H1 (cell line): ENCODE measurements at regions not wholly inside any gene's neighbourhood (a gene's known extent, or its start where the extent isn't known, plus 50 kb on each side); places are given as distances from the start of the nearest gene placed in this dataset.

Experiments used
- CTCF ChIA-PET: fragments of 300-600 bp; sonication (Branson Sonifier 250); formaldehyde crosslinking; loops from one replicate; lab custom pipeline; 2021; ENCODE audit not compliant: partially characterized antibody; lab: Charles Lee
- POLR2A ChIA-PET: fragments of 300-600 bp; sonication (Branson Sonifier 250); formaldehyde crosslinking; loops from one replicate; lab custom pipeline; 2021; ENCODE audit warnings: inconsistent platforms; ENCODE audit not compliant: partially characterized antibody; lab: Charles Lee
- DNase-seq, 2 experiments: peaks; one replicate each; pipeline versions ENCODE4 v3.0.0 to v3.0.0-alpha.2; 2010 to 2022; ENCODE audit warnings: low spot score in 2 of 2, low read depth in 1 of 2, mixed read lengths in 1 of 2
- FAIRE-seq: peaks from 2 replicates; lab custom pipeline; 2011; peaks lifted over from hg19 to GRCh38; lab: Jason Lieb, UNC
- H2AFZ ChIP-seq: 2 replicates; pipeline ENCODE4 v1.8.1; 2012; ENCODE audit warnings: low read length, inconsistent platforms
- H2AK5ac ChIP-seq: 2 replicates; pipeline ENCODE4 v1.6.1; 2013; ENCODE audit warnings: low read depth, low read length
- H2BK120ac ChIP-seq: replicated peaks from 2 replicates; pipeline ENCODE3; 2013; ENCODE audit warnings: low read depth, low read length, inconsistent platforms
- H2BK12ac ChIP-seq: 2 replicates; pipeline ENCODE4 v1.6.1; 2013; ENCODE audit warnings: low read depth, low read length
- H2BK15ac ChIP-seq: 2 replicates; pipeline ENCODE4 v1.6.1; 2013; ENCODE audit warnings: low read length
- H2BK20ac ChIP-seq: 2 replicates; pipeline ENCODE4 v1.6.1; 2013; ENCODE audit warnings: low read length
- H2BK5ac ChIP-seq: 2 replicates; pipeline ENCODE4 v1.6.1; 2013; ENCODE audit warnings: low read depth, low read length
- H3K14ac ChIP-seq: 2 replicates; pipeline ENCODE4 v1.6.1; 2013; ENCODE audit warnings: inconsistent platforms; ENCODE audit not compliant: insufficient read length
- H3K18ac ChIP-seq: 2 replicates; pipeline ENCODE4 v1.6.1; 2013; ENCODE audit warnings: low read length; ENCODE audit errors: extremely low read depth
- H3K23ac ChIP-seq: 2 replicates; pipeline ENCODE4 v1.6.1; 2013; ENCODE audit warnings: inconsistent platforms; ENCODE audit not compliant: insufficient read length
- H3K23me2 ChIP-seq: 2 replicates; pipeline ENCODE4 v1.6.1; 2013; ENCODE audit warnings: low read depth, low read length
- H3K27ac ChIP-seq: 2 replicates; pipeline ENCODE4 v1.6.1; 2011; ENCODE audit warnings: low read depth, low read length, inconsistent platforms
- H3K27me3 ChIP-seq, 4 experiments: replicated peaks in 1 of 4; 1 replicate in 1 of 4; 2 replicates in 3 of 4; pipeline versions ENCODE4 v1.6.1 to v1.8.1; 2011 to 2013; ENCODE audit warnings: low read length in 3 of 4, mild to moderate bottlenecking in 3 of 4, inconsistent platforms in 2 of 4, mixed read lengths in 2 of 4, moderate library complexity in 1 of 4; ENCODE audit not compliant: control insufficient read depth in 3 of 4, insufficient read depth in 3 of 4; ENCODE audit errors: extremely low read depth in 1 of 4
- H3K36me3 ChIP-seq, 4 experiments: 2 replicates each; pipeline versions ENCODE4 v1.6.1 to v1.8.1; 2011 to 2013; ENCODE audit warnings: mild to moderate bottlenecking in 4 of 4, low read length in 3 of 4, moderate library complexity in 2 of 4, control low read depth in 1 of 4, inconsistent platforms in 1 of 4; ENCODE audit not compliant: insufficient read depth in 4 of 4, control insufficient read depth in 2 of 4
- H3K4ac ChIP-seq: replicated peaks from 2 replicates; pipeline ENCODE3; 2013; ENCODE audit warnings: low read length, low read depth, mixed read lengths, inconsistent platforms; ENCODE audit not compliant: insufficient read length
- H3K4me1 ChIP-seq, 4 experiments: replicated peaks in 1 of 4; 1 replicate in 1 of 4; 2 replicates in 3 of 4; pipeline versions ENCODE4 v1.6.1 to v1.8.1; 2011 to 2013; ENCODE audit warnings: low read length in 3 of 4, inconsistent platforms in 2 of 4, mixed read lengths in 1 of 4; ENCODE audit not compliant: insufficient read depth in 4 of 4, control insufficient read depth in 3 of 4
- H3K4me2 ChIP-seq, 2 experiments: 2 replicates each; pipeline versions ENCODE4 v1.6.1 to v1.8.1; 2011 to 2013; ENCODE audit warnings: low read depth in 2 of 2, low read length in 2 of 2, control low read depth in 1 of 2, inconsistent platforms in 1 of 2, mild to moderate bottlenecking in 1 of 2; ENCODE audit not compliant: insufficient read depth in 1 of 2
- H3K4me3 ChIP-seq, 4 experiments: fragments of 200-600, 300-600 bp in 1 of 4; sonication (generic), shearing (Covaris generic), sonication (Bioruptor Twin) in 1 of 4; 2 replicates each; pipeline versions ENCODE4 v1.5.1 to v1.8.1; 2011 to 2016; ENCODE audit warnings: low read length in 4 of 4, low read depth in 3 of 4, control low read depth in 2 of 4, inconsistent platforms in 2 of 4, mild to moderate bottlenecking in 2 of 4, mixed read lengths in 1 of 4, moderate library complexity in 1 of 4; ENCODE audit not compliant: insufficient read depth in 2 of 4; ENCODE audit errors: extremely low read depth in 1 of 4
- H3K56ac ChIP-seq: replicated peaks from 2 replicates; pipeline ENCODE3; 2013; ENCODE audit warnings: low read depth, mild to moderate bottlenecking, mixed read lengths, low read length, inconsistent platforms; ENCODE audit not compliant: insufficient read length
- H3K79me1 ChIP-seq: 2 replicates; pipeline ENCODE4 v1.6.1; 2013; ENCODE audit warnings: low read depth, low read length, control low read depth
- H3K79me2 ChIP-seq, 2 experiments: 2 replicates each; pipeline versions ENCODE4 v1.6.1 to v1.8.1; 2012 to 2013; ENCODE audit warnings: low read length in 2 of 2, mild to moderate bottlenecking in 2 of 2, inconsistent platforms in 1 of 2; ENCODE audit not compliant: insufficient read depth in 2 of 2, control insufficient read depth in 1 of 2
- H3K9ac ChIP-seq, 4 experiments: replicated peaks in 1 of 4; 1 replicate in 1 of 4; 2 replicates in 3 of 4; pipeline versions ENCODE4 v1.6.1 to v1.8.1; 2011 to 2013; ENCODE audit warnings: low read depth in 3 of 4, low read length in 3 of 4, control low read depth in 2 of 4, mild to moderate bottlenecking in 2 of 4, moderate library complexity in 2 of 4, inconsistent platforms in 1 of 4; ENCODE audit errors: extremely low read depth in 1 of 4
- H3K9me3 ChIP-seq, 2 experiments: 2 replicates each; pipeline versions ENCODE4 v1.6.1 to v1.8.1; 2012 to 2013; ENCODE audit warnings: mild to moderate bottlenecking in 2 of 2, moderate library complexity in 2 of 2, control low read depth in 1 of 2, inconsistent platforms in 1 of 2, low read depth in 1 of 2, low read length in 1 of 2, mixed read lengths in 1 of 2; ENCODE audit not compliant: insufficient read depth in 2 of 2
- H4K20me1 ChIP-seq, 2 experiments: replicated peaks in 1 of 2; 2 replicates each; pipeline versions ENCODE3 to v1.8.1; 2011 to 2013; ENCODE audit warnings: inconsistent platforms in 2 of 2, low read length in 2 of 2, mild to moderate bottlenecking in 1 of 2; ENCODE audit not compliant: insufficient read depth in 2 of 2, control insufficient read depth in 1 of 2
- H4K5ac ChIP-seq: 2 replicates; pipeline ENCODE4 v1.6.1; 2013; ENCODE audit warnings: low read length, low read depth, mixed read lengths, inconsistent platforms; ENCODE audit not compliant: insufficient read length
- H4K8ac ChIP-seq: 2 replicates; pipeline ENCODE4 v1.8.0; 2013; ENCODE audit warnings: mild to moderate bottlenecking, moderate library complexity, low read length, inconsistent platforms; ENCODE audit not compliant: insufficient read depth; ENCODE audit errors: extremely low read depth
- H4K91ac ChIP-seq: replicated peaks from 2 replicates; pipeline ENCODE3; 2013; ENCODE audit warnings: low read length, mixed read lengths, inconsistent platforms; ENCODE audit not compliant: insufficient read length
- CBX8 ChIP-seq: fragments of 300-800, 300-1000 bp; sonication (generic); IDR thresholded peaks from 2 replicates; pipeline ENCODE4 v1.7.1; 2016; ENCODE audit warnings: low read depth, low read length, borderline replicate concordance
- MAFK ChIP-seq: IDR thresholded peaks from 2 replicates; pipeline ENCODE4 v1.6.1; 2012; ENCODE audit warnings: low read depth, mild to moderate bottlenecking, improper control_type of control experiment, low read length
- POLR2A ChIP-seq, 2 experiments: IDR thresholded peaks; 1 replicate in 1 of 2; 2 replicates in 1 of 2; pipeline ENCODE4 v1.6.1; 2011; ENCODE audit warnings: low read depth in 2 of 2, low read length in 2 of 2, mild to moderate bottlenecking in 2 of 2; ENCODE audit errors: control extremely low read depth in 1 of 2
- WGBS, 2 experiments: shearing (Covaris generic) in 1 of 2; methylation state at CpG; one replicate each; pipeline versions ENCODE4 v1.1.6 to v1.1.7; 2013 to 2015; ENCODE audit warnings: low lambda C conversion rate in 2 of 2, mixed read lengths in 2 of 2, inconsistent platforms in 1 of 2, low coverage in 1 of 2, missing lambda C conversion rate in 1 of 2; ENCODE audit not compliant: insufficient replicate concordance in 2 of 2, insufficient coverage in 1 of 2, insufficient read length in 1 of 2; ENCODE audit errors: extremely low coverage in 1 of 2, missing lambda C conversion rate in 1 of 2; 5-methylcytosine and 5-hydroxymethylcytosine counted together

DNA sequence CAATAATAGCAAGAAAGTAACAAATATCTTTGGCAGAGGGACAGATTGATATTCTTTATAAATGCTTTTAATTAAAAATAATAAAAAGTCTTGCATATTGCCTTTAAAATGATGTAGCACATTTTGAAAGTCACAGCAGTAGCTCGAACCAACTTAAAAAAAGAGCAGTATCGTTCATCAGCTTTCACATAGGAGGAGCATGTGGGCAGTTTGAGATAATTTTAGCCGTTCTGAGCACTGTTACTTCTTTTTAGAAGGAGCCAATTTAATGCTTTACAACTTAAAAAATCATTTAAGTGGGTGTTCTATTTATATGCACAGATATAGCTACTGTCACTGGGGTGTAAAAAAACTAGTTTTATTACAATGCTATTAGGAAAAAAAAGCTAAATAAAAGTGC, 622.7 kb upstream of the GBE1 start:
- H2BK15ac ChIP-seq: no peak overlapping the region
- no peaks in the 10 kb centered on the region; the same call in 1 of the 2 replicates for H3K23me2 ChIP-seq
- no peak overlapping the region for H4K5ac ChIP-seq
- no peak for TF ChIP-seq CBX8
- TF ChIP-seq MAFK: no peak
- no peak for TF ChIP-seq POLR2A (IDR thresholded peaks at IDR 0.05; ENCODE audit: control extremely low read depth in 1 of 2, low read depth in 2 of 2, low read length in 2 of 2)
- H3K4me1 ChIP-seq: no peaks in the 10 kb centered on the region
- H2BK5ac ChIP-seq: no peak overlapping the region
- H3K79me2 ChIP-seq: no peaks in the 10 kb centered on the region
- H4K8ac ChIP-seq: no peak overlapping the region
- H2BK120ac ChIP-seq: no peak overlapping the region
- H4K20me1 ChIP-seq: no peaks in the 10 kb centered on the region
- H3K18ac ChIP-seq: no peak overlapping the region
- H2AK5ac ChIP-seq: no peak overlapping the region
- no peak overlapping the region for H3K23ac ChIP-seq
- H2BK12ac ChIP-seq: no peak overlapping the region
- ChIA-PET POLR2A (no interaction called here), CTCF (interaction anchor here (0.5 to 2.3 kb wide), 2 partner anchors 8 to 96 kb away, joined by 3 to 8 read pairs; no protein-coding TSS in a partner anchor)
- no peak overlapping the region for H4K91ac ChIP-seq
- H2AFZ ChIP-seq: no peak overlapping the region
- H3K9ac ChIP-seq: no peak overlapping the region
- H3K27me3 ChIP-seq: no peaks in the 10 kb centered on the region; a peak in 1 of 7 replicates
- no peak overlapping the region for H3K4me2 ChIP-seq
- no peak overlapping the region for H3K4ac ChIP-seq
- no peaks in the 10 kb centered on the region for H3K79me1 ChIP-seq
- H3K36me3 ChIP-seq: no peaks in the 10 kb centered on the region
- H3K9me3 ChIP-seq: peaks cover 5 to 9% of the 10 kb centered on the region in 2 experiments; a peak in 2 of 4 replicates
- no peak overlapping the region for H3K56ac ChIP-seq
- H3K4me3 ChIP-seq: no peak overlapping the region
- no peak for FAIRE-seq
- H3K27ac ChIP-seq: no peak overlapping the region
- no peak for DNase-seq
- H2BK20ac ChIP-seq: no peak overlapping the region
- H3K14ac ChIP-seq: no peak overlapping the region
- WGBS, 2 experiments: 92% methylated on average over 3 of the region's 3 CpGs; no CpG with 5 or more reads in 1 of the 2 experiments
